ENCODE measurements at regions not wholly inside any gene's neighbourhood (a gene's known extent, or its start where the extent isn't known, plus 50 kb on each side); places are given as distances from the start of the nearest gene placed in this dataset.

DNA sequence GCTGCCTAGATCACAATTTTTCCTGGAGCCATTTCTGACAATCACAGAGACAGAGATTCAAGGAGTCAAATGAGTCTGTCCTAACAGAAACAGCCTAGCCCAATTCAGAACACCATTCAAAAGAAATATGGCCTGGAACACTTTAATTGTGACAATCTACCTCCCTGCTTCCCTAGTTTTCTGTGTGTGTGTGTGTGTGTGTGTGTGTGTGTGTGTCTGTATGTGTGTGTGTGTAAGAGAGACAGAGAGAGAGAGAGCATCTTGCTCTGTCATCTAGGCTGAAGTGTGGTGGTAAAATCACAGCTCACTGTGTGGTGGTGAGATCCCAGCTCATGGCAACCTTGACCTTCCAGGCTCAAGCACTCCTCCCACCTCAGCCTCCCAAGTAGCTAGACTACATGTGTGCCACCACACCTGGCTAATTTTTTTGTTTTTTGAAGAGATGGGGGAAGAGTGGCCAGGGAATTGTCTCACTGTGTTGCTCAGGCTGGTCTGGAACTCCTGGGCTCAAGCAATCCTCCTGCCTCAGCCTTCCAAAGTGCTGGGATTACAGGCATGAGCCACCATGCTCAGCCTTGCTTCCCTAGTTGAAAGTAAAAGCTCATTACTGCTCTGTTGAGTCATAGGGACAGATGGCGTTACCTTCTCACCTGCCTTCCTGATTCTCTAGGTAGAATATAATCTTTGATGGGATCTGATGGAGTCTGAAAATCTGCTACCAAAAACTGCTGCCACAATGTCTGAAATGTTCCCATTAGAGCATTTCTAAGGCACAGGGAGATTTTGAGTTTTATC is 89.6 kb upstream of the BEND6 start:
- no peak for DNase-seq
- no peak overlapping the region for H3K27ac ChIP-seq
- peaks cover 0 to 14% (median 6%) of the 10 kb centered on the region in 4 donors for H3K4me1 ChIP-seq
- 59 to 78% methylated on average over 1 of the region's 1 CpG for WGBS, 2 donors
- H3K27me3 ChIP-seq = no peaks in the 10 kb centered on the region
- H3K36me3 ChIP-seq = no peaks in the 10 kb centered on the region
- no peak overlapping the region for H3K4me3 ChIP-seq
- H3K9me3 ChIP-seq = no peaks in the 10 kb centered on the region
- intact Hi-C loops (cut with DNase I) = no loop called here
- TF ChIP-seq, protein P1, sequence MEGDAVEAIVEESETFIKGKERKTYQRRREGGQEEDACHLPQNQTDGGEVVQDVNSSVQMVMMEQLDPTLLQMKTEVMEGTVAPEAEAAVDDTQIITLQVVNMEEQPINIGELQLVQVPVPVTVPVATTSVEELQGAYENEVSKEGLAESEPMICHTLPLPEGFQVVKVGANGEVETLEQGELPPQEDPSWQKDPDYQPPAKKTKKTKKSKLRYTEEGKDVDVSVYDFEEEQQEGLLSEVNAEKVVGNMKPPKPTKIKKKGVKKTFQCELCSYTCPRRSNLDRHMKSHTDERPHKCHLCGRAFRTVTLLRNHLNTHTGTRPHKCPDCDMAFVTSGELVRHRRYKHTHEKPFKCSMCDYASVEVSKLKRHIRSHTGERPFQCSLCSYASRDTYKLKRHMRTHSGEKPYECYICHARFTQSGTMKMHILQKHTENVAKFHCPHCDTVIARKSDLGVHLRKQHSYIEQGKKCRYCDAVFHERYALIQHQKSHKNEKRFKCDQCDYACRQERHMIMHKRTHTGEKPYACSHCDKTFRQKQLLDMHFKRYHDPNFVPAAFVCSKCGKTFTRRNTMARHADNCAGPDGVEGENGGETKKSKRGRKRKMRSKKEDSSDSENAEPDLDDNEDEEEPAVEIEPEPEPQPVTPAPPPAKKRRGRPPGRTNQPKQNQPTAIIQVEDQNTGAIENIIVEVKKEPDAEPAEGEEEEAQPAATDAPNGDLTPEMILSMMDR (IDR thresholded peaks at IDR 0.05) = no peak
- TF ChIP-seq EP300 (IDR thresholded peaks at IDR 0.05) (no peak), POLR2A (IDR thresholded peaks at IDR 0.05) (no peak), POLR2AphosphoS5 (IDR thresholded peaks at IDR 0.05) (no peak)

DNA sequence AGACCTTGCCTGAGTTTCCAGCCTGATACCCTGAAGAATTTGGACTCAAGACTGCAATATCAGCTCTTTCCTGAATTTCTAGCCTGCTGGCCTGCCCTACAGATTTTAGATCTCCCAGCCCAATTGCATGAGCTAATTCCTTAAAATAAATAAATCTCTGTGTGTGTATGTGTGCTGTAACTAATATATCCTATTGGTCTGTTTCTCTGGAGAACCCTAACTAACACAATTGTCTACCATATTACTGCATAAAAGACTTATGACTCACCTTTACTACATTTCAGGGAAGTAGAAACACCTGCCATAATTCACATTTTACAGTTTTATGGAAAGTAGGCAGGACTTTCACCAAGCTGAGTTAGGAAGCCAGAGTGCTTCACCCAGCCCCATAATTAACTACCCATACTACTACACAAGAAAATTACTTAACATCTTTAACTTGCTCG is 90.7 kb upstream of the BEND6 start:
- Histone ChIP-seq H3K27me3 (no peaks in the 10 kb centered on the region), H3K9me3 (no peaks in the 10 kb centered on the region), H3K27ac (no peak overlapping the region), H3K4me1 (peaks cover 0 to 14% (median 6%) of the 10 kb centered on the region in 4 donors), H3K36me3 (no peaks in the 10 kb centered on the region), H3K4me3 (no peak overlapping the region)
- TF ChIP-seq, protein P1 (IDR thresholded peaks at IDR 0.05) = no peak
- TF ChIP-seq POLR2AphosphoS5 (IDR thresholded peaks at IDR 0.05) (no peak), EP300 (IDR thresholded peaks at IDR 0.05) (no peak), POLR2A (IDR thresholded peaks at IDR 0.05) (no peak)
- no peak for DNase-seq
- 16 to 72% methylated on average over 1 of the region's 1 CpG for WGBS, 2 donors
- intact Hi-C loops (cut with DNase I) = no loop called here

DNA sequence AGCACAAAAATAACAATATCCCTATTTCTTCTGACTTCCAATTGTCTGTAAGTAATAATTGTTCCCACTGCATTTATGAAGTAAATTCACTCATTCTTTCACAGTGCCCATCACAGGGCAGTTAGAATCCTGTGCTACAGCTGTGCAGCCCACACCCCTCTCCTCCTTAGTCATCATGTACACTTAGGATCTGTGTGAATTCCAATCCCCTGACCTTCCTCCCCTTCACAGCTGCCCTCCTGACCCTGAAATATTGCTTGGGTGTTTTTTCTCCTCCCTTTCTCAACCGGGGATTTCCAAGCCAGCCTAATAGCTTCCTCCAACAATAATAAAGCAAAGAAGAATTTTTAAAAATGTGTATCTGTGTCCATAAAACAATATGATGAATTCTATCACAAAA is 91.5 kb upstream of the BEND6 start:
- TF ChIP-seq EP300 (IDR thresholded peaks at IDR 0.05) (no peak), POLR2AphosphoS5 (IDR thresholded peaks at IDR 0.05) (no peak), POLR2A (IDR thresholded peaks at IDR 0.05) (no peak)
- TF ChIP-seq, protein P1 (IDR thresholded peaks at IDR 0.05) = no peak
- intact Hi-C loops (cut with DNase I) = no loop called here
- Histone ChIP-seq H3K9me3 (no peaks in the 10 kb centered on the region), H3K27me3 (no peaks in the 10 kb centered on the region), H3K4me1 (peaks cover 0 to 14% (median 6%) of the 10 kb centered on the region in 4 donors), H3K4me3 (no peak overlapping the region), H3K27ac (no peak overlapping the region), H3K36me3 (no peaks in the 10 kb centered on the region)
- DNase-seq = no peak
- 8 to 41% methylated on average over 1 of the region's 1 CpG for WGBS, 2 donors

DNA sequence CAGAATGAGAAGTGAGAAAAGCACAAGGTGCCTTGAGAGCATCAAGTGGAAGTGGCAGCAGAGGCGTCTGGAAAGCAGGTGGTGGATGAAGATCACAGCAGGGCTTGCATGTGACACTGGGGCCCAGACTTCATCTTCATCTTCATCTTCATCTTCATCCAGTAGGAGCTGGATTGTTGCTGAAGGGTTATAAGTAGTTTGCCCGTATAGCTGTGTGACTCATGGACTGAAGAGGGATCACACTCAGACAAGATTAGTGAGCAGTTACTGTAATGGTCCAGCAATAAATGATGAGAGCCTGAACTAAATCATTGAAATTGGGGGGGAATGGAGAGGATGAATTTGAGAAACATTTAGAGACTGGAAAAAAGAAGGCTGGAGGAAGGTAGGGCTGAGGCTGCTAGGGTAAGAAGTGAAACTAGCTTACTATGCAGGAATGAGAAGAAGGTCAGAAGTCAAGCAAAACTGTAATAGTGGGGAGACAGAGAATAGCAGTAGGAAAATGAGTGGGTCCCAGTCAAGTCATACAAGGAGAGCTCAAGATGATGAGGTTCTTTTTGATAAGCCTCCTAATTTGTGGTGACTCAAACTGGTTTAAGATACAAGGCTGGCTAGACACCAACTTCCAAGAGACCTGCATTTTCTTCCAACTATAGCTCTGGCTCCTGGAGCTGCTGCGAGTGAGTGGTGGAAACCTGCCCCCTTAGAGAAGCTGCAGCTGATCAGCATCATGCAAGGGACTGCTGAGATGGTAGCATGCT is 92.3 kb upstream of the BEND6 start:
- Histone ChIP-seq H3K4me3 (no peak overlapping the region), H3K4me1 (peaks cover 0 to 14% (median 6%) of the 10 kb centered on the region in 4 donors), H3K36me3 (no peaks in the 10 kb centered on the region), H3K9me3 (no peaks in the 10 kb centered on the region), H3K27me3 (no peaks in the 10 kb centered on the region), H3K27ac (no peak overlapping the region)
- 83 to 84% methylated on average over 3 of the region's 3 CpGs for WGBS, 2 donors
- intact Hi-C loops (cut with DNase I) = no loop called here
- DNase-seq = no peak
- TF ChIP-seq, protein P1 (IDR thresholded peaks at IDR 0.05) = no peak
- TF ChIP-seq EP300 (IDR thresholded peaks at IDR 0.05) = no peak
- TF ChIP-seq POLR2A (IDR thresholded peaks at IDR 0.05) = no peak
- TF ChIP-seq POLR2AphosphoS5 (IDR thresholded peaks at IDR 0.05) = no peak
